GM23248 (cell line): ENCODE measurements at regions not wholly inside any gene's neighbourhood (a gene's known extent, or its start where the extent isn't known, plus 50 kb on each side); places are given as distances from the start of the nearest gene placed in this dataset.

Experiments
- DNase-seq: peaks from one replicate; pipeline ENCODE4 v3.0.0-alpha.2; 2015
- H2AFZ ChIP-seq: fragments of 200-600 bp; sonication (generic); 2 replicates; pipeline ENCODE4 v1.6.1; 2016; ENCODE audit warnings: antibody characterized with exemption
- H3F3A ChIP-seq: fragments of 200-600 bp; sonication (generic); 2 replicates; pipeline ENCODE4 v1.6.1; 2016; ENCODE audit warnings: mild to moderate bottlenecking, antibody characterized with exemption, mixed run types; ENCODE audit not compliant: insufficient read depth
- H3K27ac ChIP-seq: fragments of 200-600 bp; sonication (generic); 2 replicates; pipeline ENCODE4 v1.5.1; 2016; ENCODE audit warnings: mild to moderate bottlenecking
- H3K27me3 ChIP-seq: fragments of 200-600 bp; sonication (generic); replicated peaks from 2 replicates; pipeline ENCODE4 v1.6.1; 2016; ENCODE audit warnings: mild to moderate bottlenecking; ENCODE audit not compliant: insufficient read depth
- H3K36me3 ChIP-seq: fragments of 200-600 bp; sonication (generic); 2 replicates; pipeline ENCODE4 v1.6.1; 2016; ENCODE audit warnings: low read depth, mild to moderate bottlenecking
- H3K4me1 ChIP-seq: fragments of 200-600 bp; sonication (generic); 2 replicates; pipeline ENCODE4 v1.6.1; 2016; ENCODE audit warnings: mild to moderate bottlenecking; ENCODE audit not compliant: insufficient read depth
- H3K4me2 ChIP-seq: fragments of 200-600 bp; sonication (generic); one replicate; pipeline ENCODE4 v1.6.1; 2016; ENCODE audit warnings: mild to moderate bottlenecking; ENCODE audit not compliant: unreplicated experiment
- H3K4me3 ChIP-seq: fragments of 200-600 bp; sonication (generic); 2 replicates; pipeline ENCODE4 v1.5.1; 2016; ENCODE audit warnings: mild to moderate bottlenecking
- H3K79me2 ChIP-seq: fragments of 200-600 bp; sonication (generic); 2 replicates; pipeline ENCODE4 v1.6.1; 2016; ENCODE audit warnings: mild to moderate bottlenecking; ENCODE audit not compliant: insufficient read depth
- H3K9ac ChIP-seq: fragments of 200-600 bp; sonication (generic); 2 replicates; pipeline ENCODE4 v1.6.1; 2016; ENCODE audit warnings: mild to moderate bottlenecking
- H3K9me2 ChIP-seq: fragments of 200-600 bp; sonication (generic); 2 replicates; pipeline ENCODE4 v1.6.1; 2016; ENCODE audit warnings: mixed run types, mild to moderate bottlenecking, moderate library complexity; ENCODE audit not compliant: insufficient read depth
- H3K9me3 ChIP-seq: fragments of 200-600 bp; sonication (generic); one replicate; pipeline ENCODE4 v1.6.1; 2017; ENCODE audit warnings: low read depth
- H4K20me1 ChIP-seq: fragments of 200-600 bp; sonication (generic); 2 replicates; pipeline ENCODE4 v1.6.0; 2016; ENCODE audit not compliant: insufficient read depth
- EZH2 ChIP-seq: fragments of 200-600 bp; sonication (generic); IDR thresholded peaks from 2 replicates; pipeline ENCODE4 v1.6.1; 2018; ENCODE audit warnings: antibody characterized with exemption, mild to moderate bottlenecking; ENCODE audit not compliant: insufficient read depth, poor library complexity, severe bottlenecking
- EZH2phosphoT487 ChIP-seq: fragments of 200-600 bp; sonication (generic); IDR thresholded peaks from 2 replicates; pipeline ENCODE4 v1.6.1; 2018; ENCODE audit warnings: antibody characterized with exemption, moderate library complexity, mild to moderate bottlenecking, low read depth; ENCODE audit not compliant: insufficient read depth
- WGBS, 2 experiments: methylation state at CpG; one replicate each; pipeline ENCODE4 v1.1.6; 2015 to 2017; ENCODE audit warnings: low lambda C conversion rate in 2 of 2, low coverage in 1 of 2; ENCODE audit errors: missing lambda C conversion rate in 2 of 2; 5-methylcytosine and 5-hydroxymethylcytosine counted together
- in situ Hi-C: fragments of 300-500 bp; cut with MboI; formaldehyde crosslinking; loops from 2 replicates; pipeline ENCODE4 v1.15.0; 2020

DNA sequence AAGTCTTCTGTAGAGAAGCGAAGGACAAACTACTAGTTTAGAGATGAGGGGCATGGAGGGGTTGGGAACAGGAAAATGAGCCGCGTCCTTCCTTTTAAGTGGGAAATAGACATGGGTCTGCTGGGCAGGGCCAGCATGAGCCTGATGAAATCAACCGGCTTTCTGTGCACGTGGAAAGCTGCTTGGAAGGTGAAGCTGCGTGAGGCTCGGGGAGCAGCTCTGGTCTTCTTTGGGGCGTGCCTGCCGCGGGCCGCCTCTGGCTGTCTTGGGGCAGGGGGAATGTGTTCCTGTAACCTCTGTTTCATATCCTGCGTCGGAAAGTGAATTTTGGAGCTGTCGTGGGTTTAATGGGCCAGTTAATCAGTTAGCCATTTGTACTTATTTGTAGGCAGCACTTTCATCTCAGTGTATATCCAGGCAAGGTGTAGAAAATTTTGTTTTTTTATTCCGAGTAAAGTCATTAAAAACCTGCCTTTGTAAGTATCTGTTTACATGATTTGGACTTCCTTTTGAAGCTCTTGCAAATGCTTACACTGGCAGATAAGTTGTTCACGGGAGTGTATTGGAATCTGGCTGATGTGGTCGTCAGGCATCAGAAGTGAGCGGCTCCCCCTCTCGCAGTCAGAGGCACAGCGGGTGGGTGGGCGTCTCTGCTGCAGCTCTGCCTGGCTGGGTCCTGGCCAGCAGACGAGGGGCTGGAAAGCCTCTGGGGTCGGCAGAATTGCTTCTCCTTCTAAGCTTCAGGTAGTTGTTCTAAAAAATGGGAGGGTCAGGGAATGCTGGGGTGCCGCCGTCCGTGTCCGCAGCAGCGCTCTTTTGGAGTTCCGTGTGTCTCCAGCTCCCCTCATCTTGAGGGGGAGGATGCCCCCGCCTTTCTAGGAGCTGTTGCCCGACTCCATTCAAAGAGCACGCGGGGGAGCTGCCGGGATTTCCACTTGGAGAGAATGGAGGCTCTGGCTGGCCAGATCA is 70.5 kb upstream of the HGFAC start:
- no peak overlapping the region for H3K27ac ChIP-seq
- no peaks in the 10 kb centered on the region for H3K36me3 ChIP-seq
- TF ChIP-seq EZH2 (no peak), EZH2phosphoT487 (no peak)
- H3K9ac ChIP-seq, result peak overlapping the region; percentile 65; the same call in 1 of the 2 replicates
- peaks cover 12% of the 10 kb centered on the region; the same call in 1 of the 2 replicates for H3F3A ChIP-seq
- no peaks in the 10 kb centered on the region for H3K9me2 ChIP-seq
- peaks cover 31% of the 10 kb centered on the region for H3K79me2 ChIP-seq
- H3K4me1 ChIP-seq, result peaks cover 30% of the 10 kb centered on the region
- H4K20me1 ChIP-seq, result no peaks in the 10 kb centered on the region
- whole genome bisulfite sequencing, 2 experiments, result 91 to 94% methylated on average over 34 of the region's 34 CpGs
- H3K27me3 ChIP-seq, result no peaks in the 10 kb centered on the region
- no peak overlapping the region for H2AFZ ChIP-seq
- no peaks in the 10 kb centered on the region for H3K9me3 ChIP-seq
- DNase-seq, result peak; percentile 7
- in situ Hi-C loops, result no loop called here
- H3K4me2 ChIP-seq, result peak overlapping the region; percentile 83
- H3K4me3 ChIP-seq, result peak overlapping the region; percentile 69; the same call in 1 of the 2 replicates

DNA sequence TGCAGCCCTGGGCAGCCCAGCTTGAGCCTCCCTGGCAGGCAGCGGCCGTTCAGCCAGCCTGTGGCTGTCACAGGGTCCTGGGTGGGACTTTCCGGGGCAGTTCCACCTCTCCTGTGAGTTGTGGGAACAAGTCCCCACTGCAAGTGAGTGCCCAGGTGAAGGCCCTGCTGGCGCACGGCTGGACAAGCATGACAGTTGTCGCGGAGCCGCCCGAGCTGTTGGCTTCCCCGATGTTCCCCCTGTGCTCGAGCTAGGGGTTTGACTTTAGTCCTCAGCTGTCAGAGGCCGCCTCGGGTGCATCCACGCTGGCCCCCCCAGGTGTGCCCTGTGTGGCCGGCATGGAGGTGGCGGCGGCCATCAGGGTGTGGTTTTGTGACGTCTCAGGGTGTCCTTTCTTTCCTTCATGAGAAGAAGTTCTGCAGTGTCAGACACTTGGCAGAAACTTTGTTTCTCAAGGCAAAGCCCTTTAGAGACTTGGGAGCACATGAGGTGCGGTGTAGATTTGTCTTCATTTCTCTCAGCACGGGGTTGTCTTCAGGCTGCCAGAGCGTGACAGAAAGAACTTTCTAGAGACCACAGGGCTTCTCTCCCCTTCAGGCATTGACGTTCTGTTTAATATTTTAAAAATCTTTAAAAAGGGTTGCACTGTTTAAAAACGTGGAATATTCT is 69.4 kb upstream of the HGFAC start:
- 95 to 96% methylated on average over 22 of the region's 23 CpGs for WGBS, 2 experiments
- no peak for DNase-seq
- Histone ChIP-seq H4K20me1 (no peaks in the 10 kb centered on the region), H3K27ac (no peak overlapping the region), H3K27me3 (no peaks in the 10 kb centered on the region), H3K9ac (no peak overlapping the region), H3K4me2 (no peak overlapping the region), H3K4me3 (no peak overlapping the region), H3K36me3 (no peaks in the 10 kb centered on the region), H2AFZ (no peak overlapping the region), H3K4me1 (peaks cover 30% of the 10 kb centered on the region), H3K9me2 (no peaks in the 10 kb centered on the region), H3K9me3 (no peaks in the 10 kb centered on the region), H3F3A (peaks cover 12% of the 10 kb centered on the region; the same call in 1 of the 2 replicates), H3K79me2 (peaks cover 37% of the 10 kb centered on the region)
- TF ChIP-seq EZH2, result no peak
- no peak for TF ChIP-seq EZH2phosphoT487
- in situ Hi-C loops, result no loop called here

DNA sequence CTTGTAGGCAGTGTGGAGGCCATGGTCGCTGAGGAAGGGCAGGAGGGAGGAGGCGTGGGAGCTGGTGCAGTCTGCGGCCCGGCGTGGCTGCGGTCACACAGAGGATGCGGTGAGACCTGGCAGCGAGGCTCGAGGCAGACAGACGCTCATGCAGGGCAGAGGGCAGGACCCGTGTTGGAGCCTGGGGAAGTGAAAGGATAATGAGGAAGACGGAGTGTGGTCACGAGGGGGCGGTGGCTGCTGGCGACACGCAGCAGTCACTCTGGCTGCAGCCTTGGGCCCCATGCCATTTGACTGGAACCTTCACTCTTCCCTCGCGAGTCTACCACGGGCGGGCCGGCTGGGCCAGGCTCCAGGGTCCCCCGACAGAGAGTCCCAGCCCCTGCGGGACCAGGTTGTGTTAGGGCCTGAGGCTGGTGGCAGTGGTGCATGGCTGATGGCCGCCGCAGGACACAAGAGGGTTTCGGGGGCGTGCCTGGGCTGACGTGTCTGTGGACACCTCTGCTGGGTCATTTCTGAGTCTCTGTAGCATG is 68.8 kb upstream of the HGFAC start:
- no peak for DNase-seq
- Histone ChIP-seq H3K36me3 (no peaks in the 10 kb centered on the region), H3K27ac (no peak overlapping the region), H3K79me2 (peaks cover 42% of the 10 kb centered on the region), H3F3A (peaks cover 12% of the 10 kb centered on the region; the same call in 1 of the 2 replicates), H3K27me3 (no peaks in the 10 kb centered on the region), H4K20me1 (no peaks in the 10 kb centered on the region), H2AFZ (no peak overlapping the region), H3K4me1 (peaks cover 30% of the 10 kb centered on the region), H3K4me3 (no peak overlapping the region), H3K9ac (no peak overlapping the region), H3K4me2 (no peak overlapping the region), H3K9me2 (no peaks in the 10 kb centered on the region), H3K9me3 (no peaks in the 10 kb centered on the region)
- in situ Hi-C loops, result no loop called here
- WGBS, 2 experiments, result 93 to 94% methylated on average over 28 of the region's 28 CpGs
- no peak for TF ChIP-seq EZH2
- TF ChIP-seq EZH2phosphoT487, result no peak

DNA sequence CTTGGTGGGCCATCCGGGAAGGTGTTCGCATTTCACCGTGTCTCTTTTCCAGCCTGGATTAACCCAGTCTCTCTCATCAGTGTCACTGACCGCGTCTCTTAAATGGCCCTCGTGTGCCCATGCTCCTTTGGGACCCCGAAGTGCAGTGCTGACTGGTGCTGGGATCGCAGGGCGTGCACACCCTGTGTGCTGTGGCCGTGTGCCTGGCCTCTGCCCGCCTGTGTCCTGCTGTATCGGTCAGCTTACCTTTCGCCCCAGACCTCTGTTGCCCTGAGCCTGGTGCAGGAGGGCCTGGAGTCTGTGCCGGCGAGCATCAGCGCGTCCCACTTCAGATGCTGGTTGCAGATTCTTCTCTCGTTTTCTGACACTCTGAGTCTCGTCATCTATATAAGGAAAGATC is 68.3 kb upstream of the HGFAC start:
- TF ChIP-seq EZH2 (no peak), EZH2phosphoT487 (no peak)
- peaks cover 12% of the 10 kb centered on the region; the same call in 1 of the 2 replicates for H3F3A ChIP-seq
- 95 to 98% methylated on average over 19 of the region's 19 CpGs for WGBS, 2 experiments
- in situ Hi-C loops, result no loop called here
- H3K27ac ChIP-seq, result no peak overlapping the region
- no peaks in the 10 kb centered on the region for H3K9me3 ChIP-seq
- H4K20me1 ChIP-seq, result no peaks in the 10 kb centered on the region
- DNase-seq, result no peak
- H2AFZ ChIP-seq, result no peak overlapping the region
- no peaks in the 10 kb centered on the region for H3K9me2 ChIP-seq
- peaks cover 30% of the 10 kb centered on the region for H3K4me1 ChIP-seq
- no peak overlapping the region for H3K4me3 ChIP-seq
- H3K9ac ChIP-seq, result no peak overlapping the region
- no peaks in the 10 kb centered on the region for H3K36me3 ChIP-seq
- no peak overlapping the region for H3K4me2 ChIP-seq
- no peaks in the 10 kb centered on the region for H3K27me3 ChIP-seq
- peaks cover 42% of the 10 kb centered on the region for H3K79me2 ChIP-seq
